H9 (cell line): ENCODE measurements at regions not wholly inside any gene's neighbourhood (a gene's known extent, or its start where the extent isn't known, plus 50 kb on each side); places are given as distances from the start of the nearest gene placed in this dataset.

Experiments used
- DNase-seq: peaks from one replicate; pipeline ENCODE4 v3.0.0-alpha.2; 2017
- H2AFZ ChIP-seq: one replicate; pipeline ENCODE4 v1.6.1; 2013; ENCODE audit warnings: mild to moderate bottlenecking, low read length, control low read depth, moderate library complexity
- H2AK5ac ChIP-seq: 2 replicates; pipeline ENCODE4 v1.6.1; 2013; ENCODE audit warnings: low read length, control low read depth, mixed read lengths; ENCODE audit not compliant: insufficient read length
- H2BK120ac ChIP-seq: one replicate; pipeline ENCODE4 v1.6.1; 2013; ENCODE audit warnings: low read depth, mild to moderate bottlenecking, low read length, control low read depth, inconsistent platforms; ENCODE audit not compliant: poor library complexity, severe bottlenecking
- H2BK12ac ChIP-seq: 2 replicates; pipeline ENCODE4 v1.6.1; 2013; ENCODE audit warnings: low read length, control low read depth, mixed read lengths, low read depth; ENCODE audit not compliant: insufficient read length
- H2BK15ac ChIP-seq: 2 replicates; pipeline ENCODE4 v1.6.1; 2013; ENCODE audit warnings: low read depth, low read length, control low read depth
- H2BK20ac ChIP-seq: one replicate; pipeline ENCODE4 v1.6.1; 2013; ENCODE audit warnings: low read depth, mild to moderate bottlenecking, low read length, control low read depth, inconsistent platforms; ENCODE audit not compliant: poor library complexity, severe bottlenecking
- H2BK5ac ChIP-seq: 2 replicates; pipeline ENCODE4 v1.6.1; 2013; ENCODE audit warnings: low read length, control low read depth, mixed read lengths; ENCODE audit not compliant: insufficient read length
- H3K14ac ChIP-seq: 2 replicates; pipeline ENCODE4 v1.6.1; 2013; ENCODE audit warnings: low read length, control low read depth; ENCODE audit not compliant: insufficient read depth
- H3K18ac ChIP-seq: 2 replicates; pipeline ENCODE4 v1.6.1; 2013; ENCODE audit warnings: low read depth, mild to moderate bottlenecking, mixed read lengths, low read length, control low read depth; ENCODE audit not compliant: insufficient read length
- H3K23ac ChIP-seq: 2 replicates; pipeline ENCODE4 v1.6.1; 2013; ENCODE audit warnings: low read length, control low read depth, mixed read lengths, low read depth; ENCODE audit not compliant: insufficient read length
- H3K23me2 ChIP-seq: 2 replicates; pipeline ENCODE4 v1.6.1; 2013; ENCODE audit warnings: low read depth, mild to moderate bottlenecking, mixed read lengths, low read length, control low read depth; ENCODE audit not compliant: insufficient read length, poor library complexity, severe bottlenecking
- H3K27ac ChIP-seq: 2 replicates; pipeline ENCODE4 v1.5.1; 2013; ENCODE audit warnings: low read length, control low read depth, mixed read lengths, low read depth; ENCODE audit not compliant: insufficient read length
- H3K27me3 ChIP-seq: 2 replicates; pipeline ENCODE4 v1.6.1; 2013; ENCODE audit warnings: low read length, control low read depth, inconsistent platforms; ENCODE audit not compliant: insufficient read depth
- H3K4ac ChIP-seq: 2 replicates; pipeline ENCODE4 v1.6.1; 2013; ENCODE audit warnings: low read depth, mild to moderate bottlenecking, control low read depth, inconsistent platforms, low read length, moderate library complexity
- H3K4me1 ChIP-seq: 2 replicates; pipeline ENCODE4 v1.6.1; 2013; ENCODE audit warnings: low read length, control low read depth, inconsistent platforms; ENCODE audit not compliant: insufficient read depth
- H3K4me2 ChIP-seq: 2 replicates; pipeline ENCODE4 v1.6.1; 2013; ENCODE audit warnings: low read length, control low read depth, mixed read lengths; ENCODE audit not compliant: insufficient read length, insufficient read depth
- H3K56ac ChIP-seq: 2 replicates; pipeline ENCODE4 v1.6.1; 2013; ENCODE audit warnings: low read depth, mild to moderate bottlenecking, mixed read lengths, low read length, control low read depth; ENCODE audit not compliant: insufficient read length
- H3K79me1 ChIP-seq: 2 replicates; pipeline ENCODE4 v1.6.1; 2013; ENCODE audit warnings: low read depth, mild to moderate bottlenecking, moderate library complexity, low read length, control low read depth, inconsistent platforms; ENCODE audit not compliant: insufficient read depth, poor library complexity, severe bottlenecking
- H3K79me2 ChIP-seq: 2 replicates; pipeline ENCODE4 v1.6.1; 2013; ENCODE audit warnings: low read length, control low read depth, inconsistent platforms; ENCODE audit not compliant: insufficient read depth
- H3K9ac ChIP-seq: 2 replicates; pipeline ENCODE4 v1.6.1; 2013; ENCODE audit warnings: low read length, control low read depth, mixed read lengths; ENCODE audit not compliant: insufficient read length; ENCODE audit errors: extremely low read depth
- H3K9me3 ChIP-seq: one replicate; pipeline ENCODE4 v1.6.1; 2013; ENCODE audit warnings: low read depth, low read length, inconsistent platforms; ENCODE audit not compliant: control insufficient read depth
- H3T11ph ChIP-seq: one replicate; pipeline ENCODE4 v1.6.1; 2013; ENCODE audit warnings: mild to moderate bottlenecking, low read length, control low read depth, inconsistent platforms
- H4K20me1 ChIP-seq: one replicate; pipeline ENCODE4 v1.6.1; 2013; ENCODE audit not compliant: control insufficient read depth, insufficient read length, insufficient read depth
- H4K5ac ChIP-seq: 2 replicates; pipeline ENCODE4 v1.6.1; 2013; ENCODE audit warnings: low read depth, mild to moderate bottlenecking, mixed read lengths, low read length, control low read depth; ENCODE audit not compliant: insufficient read length
- H4K8ac ChIP-seq: replicated peaks from 2 replicates; pipeline ENCODE4 v1.6.1; 2013; ENCODE audit warnings: low read length, control low read depth, mixed read lengths, low read depth; ENCODE audit not compliant: insufficient read length
- H4K91ac ChIP-seq: 2 replicates; pipeline ENCODE4 v1.6.1; 2013; ENCODE audit warnings: low read depth, mild to moderate bottlenecking, moderate library complexity, mixed read lengths, low read length, control low read depth; ENCODE audit not compliant: insufficient read length
- H3K27ac Mint-ChIP-seq, 3 experiments: 2 replicates in 2 of 3; 3 replicates in 1 of 3; pipeline ENCODE4 v1.8.0; 2020 to 2021; ENCODE audit warnings: mixed read lengths in 3 of 3, mild to moderate bottlenecking in 1 of 3, moderate library complexity in 1 of 3
- H3K27me3 Mint-ChIP-seq: 2 replicates; pipeline ENCODE4 v1.8.0; 2021; ENCODE audit warnings: low read depth, mild to moderate bottlenecking, moderate library complexity, mixed read lengths
- H3K36me3 Mint-ChIP-seq, 3 experiments: 2 replicates in 2 of 3; 3 replicates in 1 of 3; pipeline ENCODE4 v1.8.0; 2020 to 2021; ENCODE audit warnings: low read depth in 3 of 3, mixed read lengths in 3 of 3; ENCODE audit not compliant: insufficient read depth in 1 of 3
- H3K4me1 Mint-ChIP-seq, 2 experiments: 2 replicates each; pipeline ENCODE4 v1.8.0; 2020; ENCODE audit warnings: mixed read lengths in 2 of 2
- H3K4me3 Mint-ChIP-seq, 2 experiments: 2 replicates in 1 of 2; 3 replicates in 1 of 2; pipeline ENCODE4 v1.8.0; 2020 to 2021; ENCODE audit warnings: mild to moderate bottlenecking in 2 of 2, mixed read lengths in 2 of 2, moderate library complexity in 1 of 2
- H3K9me3 Mint-ChIP-seq, 2 experiments: 2 replicates in 1 of 2; 3 replicates in 1 of 2; pipeline ENCODE4 v1.8.0; 2020; ENCODE audit warnings: mild to moderate bottlenecking in 2 of 2, mixed read lengths in 2 of 2, moderate library complexity in 1 of 2
- CTCF ChIP-seq: fragments of 200-600 bp; sonication (generic); conservative IDR thresholded peaks from 3 replicates; pipeline ENCODE4 v1.8.0; 2021; ENCODE audit warnings: antibody characterized with exemption, mild to moderate bottlenecking
- WGBS: extraction: QIAGEN DNeasy Blood & Tissue Kit; methylation state at CpG from one replicate; pipeline ENCODE4 v1.1.7; 2013; ENCODE audit warnings: missing lambda C conversion rate, low lambda C conversion rate, mixed read lengths; ENCODE audit not compliant: insufficient read length; ENCODE audit errors: extremely low coverage; 5-methylcytosine and 5-hydroxymethylcytosine counted together

- WGBS = no CpG with 5 or more reads among the region's 1 CpG
- H2BK15ac ChIP-seq = no peak overlapping the region
- Mint-ChIP-seq H3K27me3 (no peaks in the 10 kb centered on the region), H3K9me3 (peaks cover 0 to 2% of the 10 kb centered on the region in 2 experiments; a peak in 1 of 5 replicates), H3K27ac (no peak overlapping the region), H3K4me3 (no peak overlapping the region), H3K36me3 (no peaks in the 10 kb centered on the region), H3K4me1 (peaks cover 0 to 6% of the 10 kb centered on the region in 2 experiments; a peak in 2 of 4 replicates)
- H2BK20ac ChIP-seq = no peak overlapping the region
- no peak overlapping the region for H3K14ac ChIP-seq
- no peaks in the 10 kb centered on the region for H3K79me1 ChIP-seq
- no peak overlapping the region for H3K56ac ChIP-seq
- H3K79me2 ChIP-seq = no peaks in the 10 kb centered on the region
- no peak overlapping the region for H2BK5ac ChIP-seq
- H3K27ac ChIP-seq = no peak overlapping the region
- H2AFZ ChIP-seq = no peak overlapping the region
- no peak overlapping the region for H2AK5ac ChIP-seq
- H4K91ac ChIP-seq = no peak overlapping the region
- no peak overlapping the region for H2BK120ac ChIP-seq
- TF ChIP-seq CTCF = no peak
- H3K9ac ChIP-seq = no peak overlapping the region
- H2BK12ac ChIP-seq = no peak overlapping the region
- H3K23me2 ChIP-seq = no peaks in the 10 kb centered on the region
- H3K27me3 ChIP-seq = no peaks in the 10 kb centered on the region
- H3K9me3 ChIP-seq = no peaks in the 10 kb centered on the region
- H3K4ac ChIP-seq = no peak overlapping the region
- H3K4me2 ChIP-seq = no peak overlapping the region
- no peak overlapping the region for H3K23ac ChIP-seq
- no peak overlapping the region for H3T11ph ChIP-seq
- no peaks in the 10 kb centered on the region for H4K20me1 ChIP-seq
- H3K18ac ChIP-seq = no peak overlapping the region
- H4K8ac ChIP-seq = no peak overlapping the region
- H4K5ac ChIP-seq = no peak overlapping the region
- no peak for DNase-seq
- no peaks in the 10 kb centered on the region for H3K4me1 ChIP-seq
Measured at GRCh38 chr11:104713401-104713800, 184.9 kb downstream of the CASP12 start.
